Fibroblast of skin of scalp (primary cell): ENCODE measurements at regions not wholly inside any gene's neighbourhood (a gene's known extent, or its start where the extent isn't known, plus 50 kb on each side); places are given as distances from the start of the nearest gene placed in this dataset.

Experiments
- DNase-seq: peaks from one replicate; pipeline ENCODE4 v3.0.0-alpha.2; 2013

- DNase-seq, result no peak
Measured at GRCh38 chr12:46445551-46446235, 73.1 kb upstream of the SLC38A2 start.

DNA sequence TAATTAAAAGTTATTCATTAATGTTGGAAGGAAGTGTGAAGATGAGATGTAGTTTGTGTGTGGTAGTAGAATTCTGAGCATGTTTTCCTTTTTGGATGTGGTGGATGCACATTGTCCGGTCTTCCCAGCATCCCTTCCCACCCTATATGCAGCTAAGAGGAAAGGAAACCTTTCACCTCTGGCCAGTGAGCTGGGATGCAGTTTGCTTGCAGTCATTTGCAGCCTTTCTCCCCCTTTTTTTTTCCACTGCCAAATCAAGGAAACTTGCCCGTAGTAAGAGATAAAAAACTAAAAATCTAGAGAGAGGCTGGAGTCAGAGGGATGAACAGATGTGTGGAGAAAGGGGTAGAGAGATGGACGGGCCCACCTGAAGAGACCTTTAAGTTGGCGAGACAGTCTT, 72.5 kb upstream of the SLC38A2 start:
- DNase-seq, result no peak

DNA sequence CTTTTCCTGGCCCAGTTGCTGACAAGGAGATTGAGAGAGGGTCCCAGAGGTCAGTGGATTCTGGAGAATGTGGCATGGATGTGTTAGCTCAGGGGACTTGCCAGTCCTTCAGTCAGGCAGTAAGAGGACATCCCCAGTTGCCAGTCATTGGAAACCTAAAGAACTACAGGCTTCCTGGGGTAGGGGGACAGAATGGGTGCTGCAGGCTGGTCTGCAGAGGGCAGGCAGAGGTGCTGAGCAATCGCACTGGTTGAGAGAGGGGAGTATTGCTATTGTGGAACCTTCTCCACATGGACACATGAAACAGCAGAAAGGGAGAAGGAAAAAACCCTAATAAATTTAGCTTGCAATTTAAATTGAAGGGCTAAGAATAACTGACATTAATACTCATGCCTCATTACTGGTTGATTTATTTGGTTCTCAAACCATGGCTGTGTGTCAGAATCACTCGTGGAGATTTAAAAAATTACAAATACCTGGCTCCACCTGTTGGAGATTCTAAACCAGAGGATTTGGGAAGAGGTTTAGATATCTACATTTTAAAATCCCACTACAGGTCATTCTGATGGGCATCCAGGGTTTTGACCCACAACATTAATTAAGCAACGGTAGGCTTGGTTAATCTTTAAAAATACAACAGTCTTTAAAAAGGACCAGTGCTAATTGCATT, 71.2 kb upstream of the SLC38A2 start:
- DNase-seq, result no peak

DNA sequence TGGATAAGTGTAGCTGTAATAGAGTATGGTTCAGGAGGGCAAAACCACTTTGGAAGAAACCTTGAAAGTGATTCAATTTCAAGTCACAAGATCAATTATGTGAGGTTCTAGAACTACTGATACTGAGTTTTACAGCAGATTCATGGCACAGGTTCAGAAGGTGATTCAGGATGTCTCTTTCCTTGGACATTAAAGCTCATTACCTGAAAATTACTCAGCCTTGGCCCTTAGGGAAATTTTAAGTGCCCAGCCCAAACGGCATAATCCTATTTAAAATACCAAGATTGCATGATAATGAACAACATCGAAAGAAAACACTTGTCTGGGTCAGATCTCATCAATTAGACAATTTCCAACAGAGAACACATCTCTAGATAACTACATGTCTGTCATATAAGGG, 70.2 kb upstream of the SLC38A2 start:
- no peak for DNase-seq

DNA sequence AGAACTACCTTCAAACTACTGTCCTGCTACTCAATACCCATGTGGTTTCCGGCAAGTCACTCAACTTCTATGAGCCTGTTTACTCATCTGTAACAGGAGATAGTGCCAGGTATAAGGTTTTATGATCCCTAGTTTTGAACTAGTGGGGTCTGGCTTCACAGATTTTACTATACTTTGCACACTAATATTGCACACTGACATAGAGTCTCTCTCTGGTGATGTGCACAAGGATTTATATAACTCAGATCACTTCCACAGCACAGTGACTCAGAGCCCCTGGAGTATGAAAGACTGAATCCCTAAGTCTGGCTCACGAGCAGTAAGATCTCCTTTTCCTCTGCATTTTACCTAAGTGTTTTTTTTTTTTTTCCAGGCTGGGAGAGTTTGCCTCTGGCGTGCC, 69.7 kb upstream of the SLC38A2 start:
- DNase-seq, result no peak

DNA sequence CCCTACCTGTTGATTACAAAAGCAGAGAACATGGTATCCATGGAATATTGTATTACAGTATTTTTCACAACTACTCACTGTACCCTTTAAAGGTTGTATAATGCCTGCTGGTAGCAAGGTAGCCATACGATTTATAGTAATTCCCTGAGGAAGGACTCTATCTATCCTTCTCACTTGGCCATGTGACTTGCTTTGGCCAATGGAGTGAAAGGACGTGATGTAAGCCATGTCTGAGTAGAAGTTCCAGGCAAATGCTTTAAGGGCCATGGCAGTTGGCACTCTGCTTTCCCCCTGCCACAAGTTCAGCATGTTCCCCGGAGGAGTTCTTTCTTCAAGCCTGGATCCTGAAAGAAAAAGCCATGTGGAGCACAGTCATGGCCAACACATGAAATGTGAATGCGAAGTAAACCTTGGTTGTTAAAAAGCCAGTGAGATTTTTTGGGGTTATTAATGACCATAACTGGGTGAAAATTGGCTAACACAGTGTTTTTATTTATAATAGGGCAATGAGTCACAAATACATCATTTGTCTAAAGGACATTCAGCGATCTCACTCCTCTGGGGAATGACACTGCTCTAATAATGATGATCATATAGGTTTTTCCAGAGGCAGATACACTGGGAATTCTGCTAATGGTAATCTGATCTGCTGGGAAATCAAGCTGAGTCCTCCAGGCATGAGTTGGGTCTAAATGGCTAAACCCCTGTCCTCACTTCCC, 67.4 kb upstream of the SLC38A2 start:
- DNase-seq, result peak; percentile 60

DNA sequence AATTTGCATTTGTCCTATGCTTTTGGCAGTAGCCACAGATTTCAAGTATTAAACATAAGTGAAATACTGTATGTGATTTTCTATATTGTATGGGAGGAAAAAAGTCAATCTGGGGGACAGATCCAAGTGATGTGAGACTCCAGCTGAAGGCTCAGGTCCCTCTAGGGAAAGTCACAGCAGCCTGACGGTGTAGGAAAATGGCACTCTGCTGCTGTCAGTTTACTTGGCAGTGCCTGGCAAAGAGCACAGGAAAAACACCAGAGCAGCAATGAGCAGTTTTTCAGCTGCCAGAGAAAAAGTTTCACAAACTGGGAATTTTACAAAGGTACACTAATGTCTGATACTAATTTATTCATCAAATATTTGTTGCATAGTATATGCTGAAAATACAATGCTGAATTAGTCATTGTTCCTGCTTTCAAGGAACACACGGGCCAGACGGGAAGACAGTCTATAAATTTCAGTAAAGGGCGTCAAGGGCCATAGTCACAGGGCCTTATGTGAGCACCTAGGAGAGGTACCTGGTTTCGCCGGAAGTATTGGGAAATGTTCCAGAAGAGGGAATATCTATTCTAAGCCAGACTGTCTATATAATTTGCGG, 66.2 kb upstream of the SLC38A2 start:
- no peak for DNase-seq

DNA sequence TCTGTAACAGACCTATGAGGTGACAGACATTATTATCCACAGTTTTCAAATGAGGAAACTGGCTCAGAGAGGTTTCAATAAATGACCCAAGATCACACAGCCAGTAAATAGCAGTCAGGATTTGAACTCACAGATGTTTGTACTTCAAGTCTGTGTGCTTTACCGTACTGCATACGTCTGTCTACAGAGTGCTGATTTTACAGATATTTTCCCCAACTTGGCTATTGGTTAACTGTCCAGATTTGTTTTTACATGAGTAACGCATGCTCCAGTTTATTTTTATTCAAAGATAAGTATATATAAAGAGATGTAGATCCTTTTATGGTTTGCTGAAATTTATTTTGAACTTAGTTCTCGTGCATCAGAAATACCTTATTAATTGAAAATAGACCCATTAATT, 65.7 kb upstream of the SLC38A2 start:
- DNase-seq, result no peak

DNA sequence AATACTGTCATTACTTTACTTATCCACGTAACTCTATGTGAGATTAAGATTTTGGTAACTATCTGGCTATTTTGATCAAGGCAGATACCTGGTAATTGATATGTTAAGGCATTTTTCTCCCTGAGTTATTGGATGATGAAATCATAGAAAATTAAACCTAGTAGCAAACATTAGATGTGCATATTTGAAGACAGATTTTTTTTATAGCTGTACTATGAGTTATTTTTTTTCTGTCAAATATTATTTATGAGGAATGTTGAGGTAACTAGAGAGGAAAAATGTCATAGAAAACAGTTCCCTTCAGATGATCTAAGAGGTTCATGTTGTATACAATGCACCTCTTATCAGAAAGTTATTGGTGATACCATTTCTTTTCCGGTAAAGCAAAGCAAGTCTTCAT, 64.9 kb upstream of the SLC38A2 start:
- DNase-seq, result no peak

DNA sequence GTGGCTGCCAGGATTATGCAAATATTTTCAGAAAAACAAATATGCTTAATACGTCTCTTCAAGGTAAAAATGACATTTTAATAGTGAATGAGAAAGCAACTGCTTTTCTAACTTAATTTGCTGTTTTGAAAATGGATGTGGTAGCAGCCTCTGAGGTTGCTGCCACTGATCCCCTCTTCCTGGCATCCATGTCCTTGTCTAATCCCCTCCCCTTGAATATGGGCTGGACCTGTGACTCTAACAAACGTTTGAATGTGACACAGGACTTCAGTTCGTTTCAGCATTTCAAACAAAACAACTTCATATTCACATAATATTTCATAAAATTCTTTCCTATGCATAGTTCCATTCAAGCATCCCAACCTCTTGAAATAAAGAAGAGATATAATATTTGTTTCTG, 64.2 kb upstream of the SLC38A2 start:
- DNase-seq, result no peak

DNA sequence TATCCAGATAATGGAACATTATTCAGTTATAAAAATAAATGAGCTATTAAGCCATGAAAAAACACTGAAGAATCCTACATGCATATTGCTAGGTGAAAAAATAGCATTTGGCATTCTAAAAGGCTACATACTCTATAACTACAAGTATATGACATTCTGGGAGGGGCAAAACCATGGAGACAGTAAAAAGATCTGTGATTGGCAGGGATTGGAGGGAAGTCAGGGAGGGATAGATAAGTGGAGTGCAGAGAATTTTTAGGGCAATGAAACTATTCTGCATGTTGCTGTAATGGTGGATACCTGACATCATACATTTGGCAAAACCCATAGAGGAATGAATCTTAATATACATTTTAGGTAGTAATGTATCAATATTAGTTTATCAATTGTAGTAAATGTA, 63.1 kb upstream of the SLC38A2 start:
- no peak for DNase-seq

DNA sequence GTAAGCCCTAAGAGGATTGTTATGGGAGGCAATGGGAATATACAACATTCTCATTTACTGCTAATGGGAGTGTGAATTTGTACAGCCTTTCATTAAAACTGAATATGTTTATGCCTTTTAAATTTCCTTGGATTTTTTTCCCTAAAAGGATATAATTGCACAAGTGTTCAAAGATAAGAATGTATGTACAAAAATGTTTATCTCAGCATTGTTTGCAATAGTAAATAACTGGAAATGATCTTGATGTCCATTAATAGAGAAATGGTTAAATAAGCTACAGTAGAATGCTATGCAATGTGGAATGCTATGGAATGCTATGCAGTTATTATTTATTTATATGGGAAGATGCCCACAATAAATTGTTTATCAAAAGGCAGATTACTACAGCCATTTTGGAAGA, 62.5 kb upstream of the SLC38A2 start:
- no peak for DNase-seq

DNA sequence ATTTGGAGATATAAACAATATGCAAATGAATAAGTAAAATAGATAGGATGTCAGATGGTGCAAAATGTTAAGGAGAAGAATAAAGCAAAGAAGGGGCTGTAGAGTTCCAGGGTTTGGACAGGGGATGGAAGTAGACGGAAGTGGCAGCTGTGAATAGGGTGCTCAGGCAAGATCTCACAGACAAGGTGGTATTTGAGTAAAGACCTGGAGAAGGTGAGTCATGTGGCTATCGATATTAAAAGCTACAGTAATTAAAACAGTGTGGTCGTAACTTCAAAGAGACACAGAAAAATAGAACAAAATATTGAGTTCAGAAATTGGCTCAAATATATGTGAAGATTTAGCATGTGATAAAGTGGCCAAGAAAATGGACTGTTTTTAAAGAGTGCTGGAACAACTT, 61.3 kb upstream of the SLC38A2 start:
- no peak for DNase-seq

- DNase-seq, result no peak
Measured at GRCh38 chr12:46432325-46432724, 59.8 kb upstream of the SLC38A2 start.

- DNase-seq, result peak; percentile 82
Measured at GRCh38 chr12:46430340-46430948, 57.9 kb upstream of the SLC38A2 start.
